GM12878 (cell line): ENCODE measurements at regions not wholly inside any gene's neighbourhood (a gene's known extent, or its start where the extent isn't known, plus 50 kb on each side); places are given as distances from the start of the nearest gene placed in this dataset.

ENCODE experiments used
- ATAC-seq: fragments of 200-7000 bp; cut with Tn5 transposase; 3 replicates; pipeline ENCODE4 v1.9.1; 2020; ENCODE audit warnings: mild to moderate bottlenecking, moderate library complexity
- BruUV-seq: library from RNA; stranded (reverse); fragments of 400-500 nt; replicated peaks from 2 replicates; lab custom pipeline; 2021; lab: Mats Ljungman, UMichigan
- CTCF ChIA-PET: fragments of 300-600 bp; sonication (Branson Sonifier 250); formaldehyde crosslinking; extraction: SDS; loops from one replicate; lab custom pipeline; 2021; ENCODE audit warnings: inconsistent platforms; lab: Yijun Ruan, JAX
- POLR2A ChIA-PET: fragments of 350-600 bp; formaldehyde crosslinking; extraction: SDS; loops from one replicate; lab custom pipeline; 2021; ENCODE audit warnings: inconsistent platforms; lab: Charles Lee
- RAD21 ChIA-PET: fragments of 300-600 bp; sonication (Branson Sonifier 250); formaldehyde crosslinking; loops from one replicate; lab custom pipeline; 2023; ENCODE audit warnings: antibody characterized with exemption; ENCODE audit not compliant: unreplicated experiment; lab: Charles Lee
- SMC1A ChIA-PET: fragments of 300-600 bp; sonication (Branson Sonifier 250); formaldehyde crosslinking; loops from one replicate; lab custom pipeline; 2023; ENCODE audit not compliant: unreplicated experiment, uncharacterized antibody; lab: Charles Lee
- DNase-seq: peaks from one replicate; pipeline ENCODE4 v3.0.0-alpha.2; 2011; ENCODE audit warnings: low read depth, low spot score
- FAIRE-seq: peaks from 3 replicates; lab custom pipeline; 2011; peaks lifted over from hg19 to GRCh38; lab: Jason Lieb, UNC
- H2AFZ ChIP-seq: 2 replicates; pipeline ENCODE4 v1.6.0; 2011; ENCODE audit warnings: low read depth, low read length, control low read depth; ENCODE audit not compliant: control insufficient read depth
- H3K27ac ChIP-seq: 2 replicates; pipeline ENCODE4 v1.5.1; 2011; ENCODE audit warnings: control low read depth; ENCODE audit not compliant: control insufficient read depth, insufficient read depth
- H3K27me3 ChIP-seq, 2 experiments: replicated peaks in 1 of 2; 2 replicates each; pipeline versions ENCODE4 v1.6.0 to v1.6.1; 2011; ENCODE audit warnings: low read length in 1 of 2; ENCODE audit not compliant: control insufficient read depth in 2 of 2, insufficient read depth in 2 of 2
- H3K36me3 ChIP-seq, 2 experiments: 2 replicates each; pipeline ENCODE4 v1.5.1; 2011; ENCODE audit warnings: low read length in 1 of 2; ENCODE audit not compliant: control insufficient read depth in 2 of 2, insufficient read depth in 2 of 2
- H3K4me1 ChIP-seq: 2 replicates; pipeline ENCODE4 v1.6.1; 2011; ENCODE audit warnings: mild to moderate bottlenecking, low read length, moderate library complexity, mixed read lengths; ENCODE audit not compliant: control insufficient read depth, insufficient read depth
- H3K4me2 ChIP-seq: 2 replicates; pipeline ENCODE4 v1.6.0; 2011; ENCODE audit warnings: control low read depth; ENCODE audit not compliant: control insufficient read depth, insufficient read depth
- H3K4me3 ChIP-seq: fragments of 200-600 bp; sonication (generic); 2 replicates; pipeline ENCODE4 v1.5.1; 2016
- H3K79me2 ChIP-seq: 2 replicates; pipeline ENCODE4 v1.6.0; 2011; ENCODE audit warnings: low read length; ENCODE audit not compliant: control insufficient read depth, insufficient read depth
- H3K9ac ChIP-seq: 2 replicates; pipeline ENCODE4 v1.8.0; 2011; ENCODE audit warnings: low read length, control low read depth, mixed read lengths; ENCODE audit not compliant: control insufficient read depth, insufficient read depth
- H3K9me3 ChIP-seq: replicated peaks from 3 replicates; pipeline ENCODE4 v1.5.1; 2011; ENCODE audit warnings: mild to moderate bottlenecking, low read length; ENCODE audit not compliant: control insufficient read depth, insufficient read depth
- H4K20me1 ChIP-seq: 2 replicates; pipeline ENCODE4 v1.6.0; 2011; ENCODE audit not compliant: control insufficient read depth, insufficient read depth
- ATF3 ChIP-seq: IDR thresholded peaks from 2 replicates; pipeline ENCODE4 v1.6.1; 2011; ENCODE audit warnings: low read depth, mild to moderate bottlenecking, low read length, moderate library complexity, borderline replicate concordance; ENCODE audit errors: extremely low read depth
- FOXM1 ChIP-seq: IDR thresholded peaks from 2 replicates; pipeline ENCODE4 v1.6.1; 2012; ENCODE audit warnings: low read depth, mild to moderate bottlenecking, inconsistent platforms, low read length, moderate library complexity
- IKZF2 ChIP-seq, 2 experiments: fragments of 450-650 bp; IDR thresholded peaks; 2 replicates each; pipeline ENCODE4 v1.6.1; 2017; ENCODE audit warnings: mild to moderate bottlenecking in 2 of 2, moderate library complexity in 2 of 2
- LARP7 ChIP-seq: fragments of 450-650 bp; IDR thresholded peaks from 2 replicates; pipeline ENCODE4 v1.6.1; 2017; ENCODE audit warnings: mild to moderate bottlenecking
- NKRF ChIP-seq: fragments of 450-650 bp; conservative IDR thresholded peaks from 2 replicates; pipeline ENCODE4 v1.6.1; 2017; ENCODE audit warnings: mild to moderate bottlenecking, moderate library complexity
- RAD21 ChIP-seq: IDR thresholded peaks from 2 replicates; pipeline ENCODE4 v1.6.1; 2011; ENCODE audit warnings: mild to moderate bottlenecking, low read depth, low read length, moderate library complexity; ENCODE audit not compliant: insufficient read depth
- WGBS: methylation state at CpG from one replicate; pipeline ENCODE4 v1.1.6; 2016; ENCODE audit warnings: low lambda C conversion rate; ENCODE audit not compliant: insufficient replicate concordance, insufficient coverage; ENCODE audit errors: missing lambda C conversion rate; 5-methylcytosine and 5-hydroxymethylcytosine counted together
- in situ Hi-C: fragments of 300-500 bp; cut with MboI; formaldehyde crosslinking; loops from 9 replicates; pipeline ENCODE4 v1.14.3; 2018; ENCODE audit warnings: mixed read lengths
- intact Hi-C: fragments of 100-400 bp; cut with micrococcal nuclease; formaldehyde crosslinking; loops from one replicate; pipeline ENCODE4 v1.14.2; 2022; ENCODE audit not compliant: unreplicated experiment

GRCh38 chr7:67916571-67917436 is 920.2 kb downstream of the TYW1 start:
- H3K4me1 ChIP-seq = no peaks in the 10 kb centered on the region
- WGBS = 37% methylated on average over 9 of the region's 9 CpGs
- H3K27ac ChIP-seq = no peak overlapping the region
- H3K4me3 ChIP-seq = no peak overlapping the region
- H3K9ac ChIP-seq = no peak overlapping the region
- SMC1A ChIA-PET = interaction anchor here (0.6 kb wide), 1 partner anchor 280 kb away, joined by 3 read pairs; no protein-coding TSS in a partner anchor
- no peak overlapping the region for H3K4me2 ChIP-seq
- no peaks in the 10 kb centered on the region for H4K20me1 ChIP-seq
- H3K79me2 ChIP-seq = no peaks in the 10 kb centered on the region
- in situ Hi-C loops = no loop called here
- POLR2A ChIA-PET = no interaction called here
- RAD21 ChIA-PET = no interaction called here
- DNase-seq = no peak
- no peak overlapping the region for H2AFZ ChIP-seq
- no peak for ATAC-seq
- H3K27me3 ChIP-seq = no peaks in the 10 kb centered on the region
- no peaks in the 10 kb centered on the region for H3K36me3 ChIP-seq
- no peak for FAIRE-seq
- intact Hi-C loops = no loop called here
- no peak for TF ChIP-seq ATF3
- no peak for TF ChIP-seq FOXM1
- TF ChIP-seq LARP7 = no peak
- TF ChIP-seq RAD21 = no peak
- no peak for TF ChIP-seq IKZF2 (IDR thresholded peaks at IDR 0.05)
- TF ChIP-seq NKRF = no peak
- peaks cover 5% of the 10 kb centered on the region; the same call in 1 of the 3 replicates for H3K9me3 ChIP-seq
- BruUV-seq = no TSS peak
- CTCF ChIA-PET = no interaction called here
